Caco-2 (cell line): ENCODE measurements at regions not wholly inside any gene's neighbourhood (a gene's known extent, or its start where the extent isn't known, plus 50 kb on each side); places are given as distances from the start of the nearest gene placed in this dataset.

Source experiments
- BruUV-seq: library from RNA; stranded (reverse); fragments of 400-500 nt; replicated peaks from 2 replicates; lab custom pipeline; 2021; lab: Mats Ljungman, UMichigan
- CTCF ChIA-PET: fragments of 300-600 bp; sonication (Branson Sonifier 250); formaldehyde crosslinking; loops from one replicate; lab custom pipeline; 2022; ENCODE audit warnings: antibody characterized with exemption; lab: Charles Lee
- POLR2A ChIA-PET: fragments of 300-600 bp; sonication (Branson Sonifier 250); formaldehyde crosslinking; loops from one replicate; lab custom pipeline; 2022; ENCODE audit warnings: antibody characterized with exemption; lab: Charles Lee
- DNase-seq, 2 experiments: peaks; one replicate each; pipeline versions ENCODE4 v3.0.0 to v3.0.0-alpha.2; 2020 to 2022
- H3K27me3 ChIP-seq: replicated peaks from 2 replicates; pipeline ENCODE4 v1.6.0; 2011; ENCODE audit warnings: low read length; ENCODE audit not compliant: control insufficient read depth, insufficient read depth
- H3K36me3 ChIP-seq: 2 replicates; pipeline ENCODE4 v1.5.1; 2011; ENCODE audit warnings: low read length; ENCODE audit not compliant: control insufficient read depth, insufficient read depth
- H3K4me1 ChIP-seq: fragments of 250-450 bp; sonication (Bioruptor Pico); 2 replicates; pipeline ENCODE4 v1.5.1; 2020; ENCODE audit warnings: mild to moderate bottlenecking
- H3K4me3 ChIP-seq: 2 replicates; pipeline ENCODE4 v1.5.1; 2011; ENCODE audit warnings: low read depth, mild to moderate bottlenecking, control low read depth, low read length
- H3K9me3 ChIP-seq: fragments of 250-450 bp; sonication (Bioruptor Pico); 2 replicates; pipeline ENCODE4 v1.5.1; 2020; ENCODE audit warnings: mild to moderate bottlenecking, moderate library complexity
- H3K27ac Mint-ChIP-seq: one replicate; pipeline ENCODE4 v1.8.0; 2022; ENCODE audit warnings: mixed read lengths; ENCODE audit not compliant: unreplicated experiment
- H3K27me3 Mint-ChIP-seq: one replicate; pipeline ENCODE4 v1.8.0; 2022; ENCODE audit warnings: mixed read lengths; ENCODE audit not compliant: insufficient read depth, unreplicated experiment
- H3K36me3 Mint-ChIP-seq: one replicate; pipeline ENCODE4 v1.8.0; 2022; ENCODE audit warnings: mild to moderate bottlenecking, mixed read lengths; ENCODE audit not compliant: insufficient read depth, unreplicated experiment
- H3K4me1 Mint-ChIP-seq: one replicate; pipeline ENCODE4 v1.8.0; 2022; ENCODE audit warnings: low read depth, mixed read lengths; ENCODE audit not compliant: unreplicated experiment
- H3K4me3 Mint-ChIP-seq: one replicate; pipeline ENCODE4 v1.8.0; 2022; ENCODE audit warnings: mild to moderate bottlenecking, moderate library complexity, mixed read lengths; ENCODE audit not compliant: unreplicated experiment
- H3K9me3 Mint-ChIP-seq: one replicate; pipeline ENCODE4 v1.8.0; 2022; ENCODE audit warnings: mixed read lengths; ENCODE audit not compliant: unreplicated experiment
- CTCF ChIP-seq, 2 experiments: fragments of 200-600 bp in 1 of 2; IDR thresholded peaks; 1 replicate in 1 of 2; 2 replicates in 1 of 2; pipeline versions ENCODE4 v1.5.1 to v1.8.0; 2011 to 2022; ENCODE audit warnings: antibody characterized with exemption in 1 of 2, control low read depth in 1 of 2, inconsistent platforms in 1 of 2, low read depth in 1 of 2, low read length in 1 of 2, mild to moderate bottlenecking in 1 of 2, moderate library complexity in 1 of 2; ENCODE audit not compliant: insufficient read depth in 1 of 2, severe bottlenecking in 1 of 2, unreplicated experiment in 1 of 2
- intact Hi-C: fragments of 100-400 bp; cut with micrococcal nuclease; formaldehyde crosslinking; loops from one replicate; pipeline ENCODE4 v1.10.0; 2022; ENCODE audit not compliant: unreplicated experiment

GRCh38 chr4:173940146-173940545, 343.3 kb downstream of the FBXO8 start:
- no peaks in the 10 kb centered on the region for H3K36me3 Mint-ChIP-seq
- no peaks in the 10 kb centered on the region for H3K9me3 Mint-ChIP-seq
- H3K27me3 Mint-ChIP-seq, result no peaks in the 10 kb centered on the region
- intact Hi-C loops, result no loop called here
- no peak overlapping the region for H3K4me3 ChIP-seq
- BruUV-seq, result no TSS peak
- no peak for TF ChIP-seq CTCF (IDR thresholded peaks at IDR 0.05; ENCODE audit: insufficient read depth in 1 of 2, low read depth in 1 of 2, low read length in 1 of 2, severe bottlenecking in 1 of 2, unreplicated experiment in 1 of 2)
- H3K4me3 Mint-ChIP-seq, result no peak overlapping the region
- ChIA-PET CTCF (no interaction called here), POLR2A (no interaction called here)
- DNase-seq, result no peak
- H3K4me1 Mint-ChIP-seq, result peaks cover 11% of the 10 kb centered on the region
- no peaks in the 10 kb centered on the region for H3K9me3 ChIP-seq
- H3K36me3 ChIP-seq, result no peaks in the 10 kb centered on the region
- H3K27me3 ChIP-seq, result no peaks in the 10 kb centered on the region; the same call in 1 of the 2 replicates
- no peak overlapping the region for H3K27ac Mint-ChIP-seq
- peaks cover 3% of the 10 kb centered on the region; the same call in 1 of the 2 replicates for H3K4me1 ChIP-seq

GRCh38 chr4:173937631-173938270, 345.7 kb downstream of the FBXO8 start:
- Histone ChIP-seq H3K4me1 (peaks cover 3% of the 10 kb centered on the region; the same call in 1 of the 2 replicates), H3K9me3 (no peaks in the 10 kb centered on the region), H3K27me3 (no peaks in the 10 kb centered on the region; the same call in 1 of the 2 replicates), H3K4me3 (no peak overlapping the region), H3K36me3 (no peaks in the 10 kb centered on the region)
- DNase-seq, result no peak
- intact Hi-C loops, result no loop called here
- ChIA-PET CTCF (no interaction called here), POLR2A (no interaction called here)
- Mint-ChIP-seq H3K4me1 (peaks cover 11% of the 10 kb centered on the region), H3K27me3 (no peaks in the 10 kb centered on the region), H3K27ac (no peak overlapping the region), H3K36me3 (no peaks in the 10 kb centered on the region), H3K9me3 (no peaks in the 10 kb centered on the region), H3K4me3 (no peak overlapping the region)
- no peak for TF ChIP-seq CTCF (IDR thresholded peaks at IDR 0.05; ENCODE audit: insufficient read depth in 1 of 2, low read depth in 1 of 2, low read length in 1 of 2, severe bottlenecking in 1 of 2, unreplicated experiment in 1 of 2)
- no TSS peak for BruUV-seq

DNA sequence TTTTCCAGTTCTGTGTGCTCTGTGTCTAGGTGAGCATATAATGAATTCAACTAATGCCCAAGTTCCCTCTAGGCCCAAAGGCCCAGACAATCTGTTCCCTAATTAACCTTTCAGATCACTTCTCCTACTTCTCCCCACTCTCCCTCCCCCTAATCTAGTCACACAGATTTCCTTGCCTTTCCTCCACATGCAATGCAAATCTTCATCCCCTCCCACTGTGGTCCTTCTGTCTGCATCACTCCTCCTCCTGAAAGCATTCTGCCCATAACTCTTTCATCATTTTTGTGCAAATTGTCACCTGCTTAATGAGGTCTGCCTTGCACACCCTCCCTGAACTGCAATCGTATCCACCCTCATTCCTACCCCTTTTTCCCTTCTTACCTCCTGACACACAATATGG, 346.6 kb downstream of the FBXO8 start:
- no peak for TF ChIP-seq CTCF (IDR thresholded peaks at IDR 0.05; ENCODE audit: insufficient read depth in 1 of 2, low read depth in 1 of 2, low read length in 1 of 2, severe bottlenecking in 1 of 2, unreplicated experiment in 1 of 2)
- Histone ChIP-seq H3K4me3 (no peak overlapping the region), H3K9me3 (no peaks in the 10 kb centered on the region), H3K27me3 (no peaks in the 10 kb centered on the region; the same call in 1 of the 2 replicates), H3K36me3 (no peaks in the 10 kb centered on the region), H3K4me1 (peaks cover 3% of the 10 kb centered on the region; the same call in 1 of the 2 replicates)
- BruUV-seq, result no TSS peak
- Mint-ChIP-seq H3K27ac (no peak overlapping the region), H3K4me3 (no peak overlapping the region), H3K36me3 (no peaks in the 10 kb centered on the region), H3K4me1 (peaks cover 11% of the 10 kb centered on the region), H3K27me3 (no peaks in the 10 kb centered on the region), H3K9me3 (no peaks in the 10 kb centered on the region)
- intact Hi-C loops, result no loop called here
- ChIA-PET POLR2A (no interaction called here), CTCF (no interaction called here)
- DNase-seq, result no peak
